ENCODE measurements at regions not wholly inside any gene's neighbourhood (a gene's known extent, or its start where the extent isn't known, plus 50 kb on each side); places are given as distances from the start of the nearest gene placed in this dataset.
"Not testable (repeated sequence)": the region's sequence is repeated elsewhere in the genome, so short reads cannot be mapped to it uniquely, and the experiment has no call there.

GRCh38 chr11:126145954-126146353, 65.5 kb downstream of the RPUSD4 start:
- TF ChIP-seq, protein P1, sequence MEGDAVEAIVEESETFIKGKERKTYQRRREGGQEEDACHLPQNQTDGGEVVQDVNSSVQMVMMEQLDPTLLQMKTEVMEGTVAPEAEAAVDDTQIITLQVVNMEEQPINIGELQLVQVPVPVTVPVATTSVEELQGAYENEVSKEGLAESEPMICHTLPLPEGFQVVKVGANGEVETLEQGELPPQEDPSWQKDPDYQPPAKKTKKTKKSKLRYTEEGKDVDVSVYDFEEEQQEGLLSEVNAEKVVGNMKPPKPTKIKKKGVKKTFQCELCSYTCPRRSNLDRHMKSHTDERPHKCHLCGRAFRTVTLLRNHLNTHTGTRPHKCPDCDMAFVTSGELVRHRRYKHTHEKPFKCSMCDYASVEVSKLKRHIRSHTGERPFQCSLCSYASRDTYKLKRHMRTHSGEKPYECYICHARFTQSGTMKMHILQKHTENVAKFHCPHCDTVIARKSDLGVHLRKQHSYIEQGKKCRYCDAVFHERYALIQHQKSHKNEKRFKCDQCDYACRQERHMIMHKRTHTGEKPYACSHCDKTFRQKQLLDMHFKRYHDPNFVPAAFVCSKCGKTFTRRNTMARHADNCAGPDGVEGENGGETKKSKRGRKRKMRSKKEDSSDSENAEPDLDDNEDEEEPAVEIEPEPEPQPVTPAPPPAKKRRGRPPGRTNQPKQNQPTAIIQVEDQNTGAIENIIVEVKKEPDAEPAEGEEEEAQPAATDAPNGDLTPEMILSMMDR (IDR thresholded peaks at IDR 0.05; ENCODE audit: partially characterized antibody, unreplicated experiment): no peak
- Mint-ChIP-seq H3K27me3 (ENCODE audit: unreplicated experiment) (peaks cover 7% of the 10 kb centered on the region), H3K36me3 (ENCODE audit: unreplicated experiment) (no peaks in the 10 kb centered on the region), H3K9me3 (ENCODE audit: unreplicated experiment) (peaks cover 2% of the 10 kb centered on the region), H3K4me3 (ENCODE audit: unreplicated experiment) (no peak overlapping the region), H3K27ac (ENCODE audit: unreplicated experiment) (no peak overlapping the region), H3K4me1 (ENCODE audit: low read depth, unreplicated experiment) (peaks cover 9% of the 10 kb centered on the region)
- DNase-seq: no peak

GRCh38 chr11:126143491-126143890, 68.0 kb downstream of the RPUSD4 start:
- peaks cover 14% of the 10 kb centered on the region for H3K4me1 Mint-ChIP-seq (ENCODE audit: low read depth, unreplicated experiment)
- DNase-seq; H3K36me3 Mint-ChIP-seq (ENCODE audit: unreplicated experiment); H3K27me3 Mint-ChIP-seq (ENCODE audit: unreplicated experiment); H3K9me3 Mint-ChIP-seq (ENCODE audit: unreplicated experiment); H3K4me3 Mint-ChIP-seq (ENCODE audit: unreplicated experiment): not testable (repeated sequence)
- H3K27ac Mint-ChIP-seq (ENCODE audit: unreplicated experiment): peak overlapping the region; percentile 33

DNA sequence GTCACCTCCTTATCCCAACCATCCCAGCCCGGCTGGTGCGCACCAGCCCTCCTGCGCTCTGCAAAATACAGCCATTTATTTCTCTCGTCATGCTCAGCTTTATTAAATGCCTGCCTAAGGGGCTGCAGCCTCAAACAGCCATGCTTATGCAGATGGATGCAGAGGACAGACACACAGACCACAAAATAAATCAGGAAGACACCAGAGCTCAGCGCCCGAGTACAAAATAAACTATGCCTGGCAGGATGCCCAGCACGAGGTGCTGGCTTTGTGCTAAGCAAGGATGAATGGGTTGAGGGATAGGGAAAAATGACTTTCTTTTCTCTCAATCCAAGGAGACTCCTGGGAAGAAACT, 70.5 kb downstream of the RPUSD4 start:
- Mint-ChIP-seq H3K27ac (ENCODE audit: unreplicated experiment) (no peak overlapping the region), H3K9me3 (ENCODE audit: unreplicated experiment) (peaks cover 2% of the 10 kb centered on the region), H3K27me3 (ENCODE audit: unreplicated experiment) (peaks cover 5% of the 10 kb centered on the region), H3K4me3 (ENCODE audit: unreplicated experiment) (no peak overlapping the region), H3K4me1 (ENCODE audit: low read depth, unreplicated experiment) (peaks cover 6% of the 10 kb centered on the region), H3K36me3 (ENCODE audit: unreplicated experiment) (no peaks in the 10 kb centered on the region)
- DNase-seq: no peak
- TF ChIP-seq, protein P1 (IDR thresholded peaks at IDR 0.05; ENCODE audit: partially characterized antibody, unreplicated experiment): no peak

GRCh38 chr11:126140201-126140925, 71.1 kb downstream of the RPUSD4 start:
- no peak overlapping the region for H3K27ac Mint-ChIP-seq (ENCODE audit: unreplicated experiment)

DNA sequence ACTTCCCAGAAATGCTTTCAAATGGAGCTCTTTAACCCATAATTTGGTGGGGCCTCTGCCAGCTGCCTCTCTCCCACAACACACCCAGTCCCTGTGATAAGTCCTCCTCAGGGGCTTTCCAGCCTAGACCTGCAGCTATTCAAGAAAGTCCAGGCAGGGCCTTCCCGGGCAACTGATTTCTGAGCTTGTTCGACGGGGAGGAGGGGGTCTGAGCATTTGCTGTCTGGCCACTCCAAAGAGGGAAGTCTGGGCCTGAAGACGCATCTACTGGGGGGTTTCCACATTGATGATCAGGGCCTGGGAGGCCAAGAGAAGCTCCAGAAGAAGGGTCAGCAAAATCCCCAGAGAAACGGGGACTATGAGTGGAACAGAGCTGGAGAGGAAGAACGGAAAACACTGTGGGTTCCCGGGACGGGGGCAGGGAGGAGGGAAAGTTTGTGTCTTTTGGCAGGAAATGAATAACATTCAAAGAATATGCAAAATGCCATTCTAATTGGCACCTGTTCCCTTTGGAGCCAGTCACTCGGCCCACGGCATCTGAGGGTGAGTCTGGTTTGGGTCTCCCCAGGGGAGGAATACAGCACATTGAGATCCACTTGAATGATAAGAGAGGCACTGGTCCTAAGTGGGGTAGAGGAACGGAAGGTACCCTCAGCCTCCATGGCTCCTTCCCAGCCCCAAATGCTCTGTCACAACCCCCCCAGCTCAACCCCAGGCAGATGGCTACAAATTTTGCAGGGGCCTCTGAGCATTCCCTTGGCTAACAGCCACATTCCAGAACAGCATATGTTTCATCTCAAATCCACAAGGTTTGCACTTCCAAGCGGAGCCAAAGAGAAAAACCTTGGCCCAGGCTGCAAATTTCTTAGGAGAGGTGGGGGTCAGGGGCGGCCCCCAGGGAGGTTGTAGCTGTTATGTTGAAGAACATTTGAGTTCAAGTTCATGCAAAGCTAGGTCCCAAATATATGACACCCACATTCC, 72.0 kb downstream of the RPUSD4 start:
- Mint-ChIP-seq H3K9me3 (ENCODE audit: unreplicated experiment) (peaks cover 2% of the 10 kb centered on the region), H3K27me3 (ENCODE audit: unreplicated experiment) (peaks cover 5% of the 10 kb centered on the region), H3K36me3 (ENCODE audit: unreplicated experiment) (no peaks in the 10 kb centered on the region), H3K4me1 (ENCODE audit: low read depth, unreplicated experiment) (peaks cover 6% of the 10 kb centered on the region), H3K4me3 (ENCODE audit: unreplicated experiment) (no peak overlapping the region), H3K27ac (ENCODE audit: unreplicated experiment) (no peak overlapping the region)
- no peak for DNase-seq
- TF ChIP-seq, protein P1 (IDR thresholded peaks at IDR 0.05; ENCODE audit: partially characterized antibody, unreplicated experiment): no peak

More at GRCh38 chr11:126140201-126140925, 71.1 kb downstream of the RPUSD4 start:
- peaks cover 6% of the 10 kb centered on the region for H3K4me1 Mint-ChIP-seq (ENCODE audit: low read depth, unreplicated experiment)
- H3K27me3 Mint-ChIP-seq (ENCODE audit: unreplicated experiment): peaks cover 5% of the 10 kb centered on the region
- no peak overlapping the region for H3K4me3 Mint-ChIP-seq (ENCODE audit: unreplicated experiment)
- TF ChIP-seq, protein P1 (IDR thresholded peaks at IDR 0.05; ENCODE audit: partially characterized antibody, unreplicated experiment): no peak
- DNase-seq: no peak
- H3K9me3 Mint-ChIP-seq (ENCODE audit: unreplicated experiment): peaks cover 2% of the 10 kb centered on the region
- H3K36me3 Mint-ChIP-seq (ENCODE audit: unreplicated experiment): no peaks in the 10 kb centered on the region
